Bronchial epithelial cell (primary cell): ENCODE measurements at regions not wholly inside any gene's neighbourhood (a gene's known extent, or its start where the extent isn't known, plus 50 kb on each side); places are given as distances from the start of the nearest gene placed in this dataset.

Experiments used
- DNase-seq: peaks from one replicate; pipeline ENCODE4 v3.0.0-alpha.2; 2010; ENCODE audit warnings: low read depth
- FAIRE-seq: peaks from 2 replicates; lab custom pipeline; 2011; peaks lifted over from hg19 to GRCh38; lab: Jason Lieb, UNC
- H3K27me3 ChIP-seq: 2 replicates; pipeline ENCODE4 v1.5.1; 2011; ENCODE audit warnings: low read length; ENCODE audit not compliant: control insufficient read depth, insufficient read depth
- H3K36me3 ChIP-seq: 2 replicates; pipeline ENCODE4 v1.5.1; 2011; ENCODE audit warnings: low read length; ENCODE audit not compliant: control insufficient read depth, insufficient read depth
- H3K4me3 ChIP-seq: 2 replicates; pipeline ENCODE4 v1.5.1; 2011; ENCODE audit warnings: mild to moderate bottlenecking, low read depth, low read length, control low read depth
- TF ChIP-seq, protein P1 (sequence below): IDR thresholded peaks from 2 replicates; pipeline ENCODE4 v1.5.1; 2011; ENCODE audit warnings: mild to moderate bottlenecking, moderate library complexity, low read length, control low read depth, inconsistent platforms; ENCODE audit not compliant: insufficient read depth, severe bottlenecking

DNA sequence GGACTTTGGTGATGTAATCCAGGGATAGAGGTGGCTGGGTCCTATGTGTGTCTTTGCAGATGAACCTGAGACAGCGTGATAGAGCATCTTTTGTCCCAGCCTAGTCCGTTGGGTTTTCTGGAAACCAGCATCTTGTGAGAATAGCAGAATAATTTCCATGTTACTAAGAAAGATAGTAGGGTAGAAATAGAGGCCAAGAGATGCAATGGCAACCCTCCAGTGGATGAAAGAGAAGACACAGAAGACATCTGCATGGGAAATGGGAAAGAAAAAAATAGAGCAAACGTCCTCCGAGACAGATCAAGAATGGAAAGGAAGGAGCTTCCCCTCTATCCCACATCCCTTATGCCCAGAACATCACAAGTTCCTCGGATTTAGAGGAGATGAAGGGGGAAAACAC lies 409.3 kb upstream of the TMEM132C start:
- TF ChIP-seq, protein P1, sequence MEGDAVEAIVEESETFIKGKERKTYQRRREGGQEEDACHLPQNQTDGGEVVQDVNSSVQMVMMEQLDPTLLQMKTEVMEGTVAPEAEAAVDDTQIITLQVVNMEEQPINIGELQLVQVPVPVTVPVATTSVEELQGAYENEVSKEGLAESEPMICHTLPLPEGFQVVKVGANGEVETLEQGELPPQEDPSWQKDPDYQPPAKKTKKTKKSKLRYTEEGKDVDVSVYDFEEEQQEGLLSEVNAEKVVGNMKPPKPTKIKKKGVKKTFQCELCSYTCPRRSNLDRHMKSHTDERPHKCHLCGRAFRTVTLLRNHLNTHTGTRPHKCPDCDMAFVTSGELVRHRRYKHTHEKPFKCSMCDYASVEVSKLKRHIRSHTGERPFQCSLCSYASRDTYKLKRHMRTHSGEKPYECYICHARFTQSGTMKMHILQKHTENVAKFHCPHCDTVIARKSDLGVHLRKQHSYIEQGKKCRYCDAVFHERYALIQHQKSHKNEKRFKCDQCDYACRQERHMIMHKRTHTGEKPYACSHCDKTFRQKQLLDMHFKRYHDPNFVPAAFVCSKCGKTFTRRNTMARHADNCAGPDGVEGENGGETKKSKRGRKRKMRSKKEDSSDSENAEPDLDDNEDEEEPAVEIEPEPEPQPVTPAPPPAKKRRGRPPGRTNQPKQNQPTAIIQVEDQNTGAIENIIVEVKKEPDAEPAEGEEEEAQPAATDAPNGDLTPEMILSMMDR: no peak
- Histone ChIP-seq H3K27me3 (no peaks in the 10 kb centered on the region), H3K4me3 (no peak overlapping the region)

DNA sequence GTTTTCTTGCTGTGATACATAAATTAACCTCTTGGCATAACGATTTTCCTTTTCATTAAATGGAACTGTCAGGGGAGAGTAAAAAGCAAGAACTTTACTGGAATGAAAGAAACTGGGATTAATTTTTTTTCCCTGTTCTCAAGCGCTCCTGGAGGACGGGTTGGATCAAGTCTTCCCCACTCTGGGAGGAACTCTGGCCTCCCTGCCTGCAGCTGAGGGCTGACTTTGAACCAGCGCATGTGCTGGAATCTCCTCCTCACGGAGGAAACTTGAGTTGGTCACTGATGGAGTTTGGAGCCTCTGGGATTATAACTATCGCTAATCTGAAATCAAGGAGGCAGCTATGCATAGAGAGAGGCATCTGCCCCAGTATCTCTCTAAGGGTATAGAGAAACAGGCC lies 406.4 kb upstream of the TMEM132C start:
- no peak overlapping the region for H3K4me3 ChIP-seq
- no peak for DNase-seq
- FAIRE-seq: no peak
- TF ChIP-seq, protein P1: no peak
- H3K27me3 ChIP-seq: no peaks in the 10 kb centered on the region
- no peaks in the 10 kb centered on the region for H3K36me3 ChIP-seq

More for the DNA sequence above, 409.3 kb upstream of the TMEM132C start:
- no peak for DNase-seq
- FAIRE-seq: no peak
- no peaks in the 10 kb centered on the region for H3K36me3 ChIP-seq

DNA sequence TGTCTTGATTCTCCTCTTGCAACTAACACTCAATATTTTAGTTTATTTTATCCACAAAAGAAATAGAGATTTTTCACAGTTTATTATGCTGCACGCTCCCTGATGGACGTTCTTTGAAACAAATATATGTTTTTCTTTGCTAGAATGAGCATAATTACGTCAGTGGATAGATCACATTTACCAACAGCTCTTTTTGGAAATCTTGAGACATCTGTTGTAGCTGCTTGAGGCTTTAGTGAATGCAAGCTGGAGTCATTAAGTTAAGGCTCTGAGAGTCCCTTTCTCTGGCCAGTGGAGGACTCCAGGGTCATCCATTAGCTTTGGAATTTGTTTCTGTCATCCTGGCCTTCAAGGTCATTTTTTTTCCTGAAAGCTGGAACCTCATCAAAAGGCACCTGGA lies 405.6 kb upstream of the TMEM132C start:
- FAIRE-seq: no peak
- TF ChIP-seq, protein P1: no peak
- no peak overlapping the region for H3K4me3 ChIP-seq
- no peaks in the 10 kb centered on the region for H3K27me3 ChIP-seq
- no peak for DNase-seq
- no peaks in the 10 kb centered on the region for H3K36me3 ChIP-seq

DNA sequence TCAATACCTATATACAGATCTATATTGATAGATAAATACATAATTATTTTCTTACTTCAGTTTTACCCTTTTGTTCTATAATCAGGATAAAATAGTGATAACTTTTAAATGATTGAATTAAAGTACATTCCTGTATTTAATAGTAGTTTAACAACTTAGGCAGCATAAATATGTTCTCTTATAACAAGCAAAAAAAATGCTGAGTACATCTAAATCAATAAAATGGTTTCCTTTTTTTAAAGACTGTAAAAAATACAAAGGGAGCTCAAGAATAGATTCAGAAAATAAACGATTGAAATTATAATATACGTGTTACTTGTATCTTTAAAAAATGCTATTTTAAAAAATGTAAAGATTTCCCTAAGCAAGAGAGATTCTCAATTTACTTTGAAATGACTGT lies 393.7 kb upstream of the TMEM132C start:
- FAIRE-seq (no peak), DNase-seq (no peak)
- TF ChIP-seq, protein P1: no peak
- Histone ChIP-seq H3K27me3 (no peaks in the 10 kb centered on the region), H3K4me3 (no peak overlapping the region), H3K36me3 (no peaks in the 10 kb centered on the region)

DNA sequence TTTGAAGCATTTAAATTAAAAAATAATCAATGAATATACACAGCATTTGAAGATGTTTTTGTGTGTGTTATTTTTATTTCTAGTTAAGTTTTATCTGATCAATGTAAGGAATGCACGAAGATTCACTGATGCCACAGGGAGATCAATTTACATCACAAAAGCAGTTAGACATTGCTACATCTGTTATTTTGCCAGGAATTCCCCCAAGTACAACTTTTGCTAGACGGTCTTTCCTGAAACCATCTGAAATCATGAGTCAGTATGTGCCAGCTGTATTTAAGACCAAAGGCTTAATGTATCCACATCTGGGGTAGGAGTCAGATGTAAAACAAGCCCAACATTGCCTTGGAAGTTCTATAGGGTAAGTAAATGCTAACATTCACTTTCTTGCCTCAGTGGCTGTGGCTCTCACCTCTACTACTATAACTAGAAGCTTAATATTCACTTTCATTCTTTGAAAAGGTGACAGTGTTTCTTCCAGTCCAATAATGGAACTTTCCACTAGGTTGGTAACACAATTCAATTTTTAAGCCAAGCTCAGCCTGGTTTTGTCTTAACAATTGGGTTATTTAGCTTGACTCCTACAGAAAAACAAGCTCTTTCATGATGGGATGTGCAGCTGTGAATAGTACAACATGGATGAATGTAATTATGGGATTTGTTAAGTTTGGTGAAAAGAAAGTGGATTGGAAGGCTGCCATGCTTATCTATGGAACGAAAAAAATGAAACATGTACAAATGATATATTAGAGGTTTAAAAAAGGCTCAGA lies 385.4 kb upstream of the TMEM132C start:
- Histone ChIP-seq H3K27me3 (no peaks in the 10 kb centered on the region), H3K4me3 (no peak overlapping the region), H3K36me3 (no peaks in the 10 kb centered on the region)
- FAIRE-seq (no peak), DNase-seq (no peak)
- TF ChIP-seq, protein P1: no peak

DNA sequence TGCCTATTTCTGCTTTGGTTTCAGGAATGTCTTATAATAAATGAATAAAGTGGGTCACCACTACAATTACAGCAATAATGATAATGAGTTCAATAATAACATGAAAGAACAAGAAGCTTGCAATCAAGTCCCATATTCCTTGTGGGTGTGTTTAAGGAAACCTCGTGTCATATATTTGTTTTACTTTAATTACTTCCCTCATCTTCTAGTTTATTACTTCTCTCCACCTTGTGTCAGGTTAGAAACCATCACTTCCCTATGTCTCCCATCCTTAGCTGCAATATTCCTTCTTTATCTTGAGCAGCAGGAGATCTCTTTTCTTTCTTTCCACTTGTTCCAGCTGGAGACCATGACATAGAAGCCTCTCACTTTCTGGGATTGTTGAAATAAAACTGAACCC lies 384.0 kb upstream of the TMEM132C start:
- H3K4me3 ChIP-seq: no peak overlapping the region
- H3K36me3 ChIP-seq: no peaks in the 10 kb centered on the region
- DNase-seq (no peak), FAIRE-seq (no peak)
- H3K27me3 ChIP-seq: no peaks in the 10 kb centered on the region
- TF ChIP-seq, protein P1: no peak
